Endothelial cell (in vitro differentiated cells): ENCODE measurements at regions not wholly inside any gene's neighbourhood (a gene's known extent, or its start where the extent isn't known, plus 50 kb on each side); places are given as distances from the start of the nearest gene placed in this dataset.

Experiments
- DNase-seq: peaks from one replicate; pipeline ENCODE4 v3.0.0; 2021; ENCODE audit warnings: low spot score
- H3K27ac Mint-ChIP-seq: one replicate; pipeline ENCODE4 v1.8.0; 2021; ENCODE audit warnings: mixed read lengths, inconsistent platforms; ENCODE audit not compliant: unreplicated experiment
- H3K27me3 Mint-ChIP-seq: one replicate; pipeline ENCODE4 v1.8.0; 2021; ENCODE audit warnings: mild to moderate bottlenecking, moderate library complexity, mixed read lengths, inconsistent platforms; ENCODE audit not compliant: unreplicated experiment
- H3K36me3 Mint-ChIP-seq: one replicate; pipeline ENCODE4 v1.8.0; 2021; ENCODE audit warnings: mild to moderate bottlenecking, low read depth, mixed read lengths, inconsistent platforms; ENCODE audit not compliant: unreplicated experiment
- H3K4me1 Mint-ChIP-seq: one replicate; pipeline ENCODE4 v1.8.0; 2021; ENCODE audit warnings: mild to moderate bottlenecking, mixed read lengths, inconsistent platforms; ENCODE audit not compliant: unreplicated experiment
- H3K4me3 Mint-ChIP-seq: one replicate; pipeline ENCODE4 v1.8.0; 2021; ENCODE audit warnings: mild to moderate bottlenecking, mixed read lengths, inconsistent platforms; ENCODE audit not compliant: unreplicated experiment
- H3K9me3 Mint-ChIP-seq: one replicate; pipeline ENCODE4 v1.8.0; 2021; ENCODE audit warnings: mixed read lengths, inconsistent platforms; ENCODE audit not compliant: unreplicated experiment
- CTCF ChIP-seq: fragments of 200-600 bp; sonication (generic); IDR thresholded peaks from one replicate; pipeline ENCODE4 v1.5.0; 2021; ENCODE audit warnings: antibody characterized with exemption; ENCODE audit not compliant: unreplicated experiment

GRCh38 chr2:116719836-116720235 is 1094.7 kb upstream of the DDX18 start:
- no peak overlapping the region for H3K27ac Mint-ChIP-seq
- peaks cover 2% of the 10 kb centered on the region for H3K27me3 Mint-ChIP-seq
- H3K4me1 Mint-ChIP-seq = no peaks in the 10 kb centered on the region
- no peaks in the 10 kb centered on the region for H3K36me3 Mint-ChIP-seq
- no peak overlapping the region for H3K4me3 Mint-ChIP-seq
- TF ChIP-seq CTCF = no peak
- H3K9me3 Mint-ChIP-seq = no peaks in the 10 kb centered on the region
- no peak for DNase-seq

GRCh38 chr2:116724550-116724949 is 1089.9 kb upstream of the DDX18 start:
- Mint-ChIP-seq H3K9me3 (no peaks in the 10 kb centered on the region), H3K4me1 (no peaks in the 10 kb centered on the region), H3K36me3 (no peaks in the 10 kb centered on the region), H3K27ac (no peak overlapping the region), H3K4me3 (no peak overlapping the region), H3K27me3 (peaks cover 2% of the 10 kb centered on the region)
- DNase-seq = no peak
- TF ChIP-seq CTCF = no peak

- Mint-ChIP-seq H3K4me1 (no peaks in the 10 kb centered on the region), H3K27me3 (no peaks in the 10 kb centered on the region), H3K9me3 (no peaks in the 10 kb centered on the region), H3K36me3 (no peaks in the 10 kb centered on the region), H3K4me3 (no peak overlapping the region), H3K27ac (no peak overlapping the region)
- DNase-seq = no peak
- no peak for TF ChIP-seq CTCF
Observed at GRCh38 chr2:116732322-116732721, 1082.2 kb upstream of the DDX18 start.

- Mint-ChIP-seq H3K27ac (no peak overlapping the region), H3K36me3 (no peaks in the 10 kb centered on the region)
Observed at GRCh38 chr2:116733699-116734098, 1080.8 kb upstream of the DDX18 start.

GRCh38 chr2:116737951-116738350 is 1076.5 kb upstream of the DDX18 start:
- no peak for TF ChIP-seq CTCF
- H3K9me3 Mint-ChIP-seq = no peaks in the 10 kb centered on the region
- H3K27ac Mint-ChIP-seq = no peak overlapping the region
- H3K4me1 Mint-ChIP-seq = no peaks in the 10 kb centered on the region
- no peaks in the 10 kb centered on the region for H3K27me3 Mint-ChIP-seq
- DNase-seq = no peak
- H3K36me3 Mint-ChIP-seq = no peaks in the 10 kb centered on the region
- no peak overlapping the region for H3K4me3 Mint-ChIP-seq

More at GRCh38 chr2:116733699-116734098, 1080.8 kb upstream of the DDX18 start:
- H3K27me3 Mint-ChIP-seq = no peaks in the 10 kb centered on the region
- H3K4me3 Mint-ChIP-seq = no peak overlapping the region
- H3K4me1 Mint-ChIP-seq = no peaks in the 10 kb centered on the region
- DNase-seq = no peak
- no peak for TF ChIP-seq CTCF
- no peaks in the 10 kb centered on the region for H3K9me3 Mint-ChIP-seq
